ENCODE measurements at regions not wholly inside any gene's neighbourhood (a gene's known extent, or its start where the extent isn't known, plus 50 kb on each side); places are given as distances from the start of the nearest gene placed in this dataset.

DNA sequence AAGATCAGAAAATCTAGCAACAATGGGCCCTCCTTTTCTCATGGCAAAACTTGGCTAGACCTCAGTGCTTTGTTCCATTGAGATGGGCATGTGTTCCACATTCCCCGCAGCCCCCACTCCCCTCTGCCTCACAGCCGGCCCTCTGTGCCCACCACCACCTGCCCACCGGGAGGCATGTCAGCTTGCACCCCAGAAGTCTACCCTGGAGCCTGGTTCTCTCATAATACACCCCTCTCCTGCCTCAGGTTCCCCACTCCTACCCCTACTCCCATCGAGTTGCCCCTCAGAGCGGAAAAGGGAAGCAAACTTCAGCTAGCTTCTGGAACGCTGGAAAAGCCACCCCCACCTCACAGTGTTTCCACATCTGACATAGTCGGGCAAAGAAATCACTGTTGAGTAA, 219.0 kb downstream of the ANAPC1 start:
- Histone ChIP-seq H2AFZ (ENCODE audit: low read length) (no peak overlapping the region), H3K27ac (ENCODE audit: insufficient read length, low read depth, low read length) (no peak overlapping the region), H3K79me1 (ENCODE audit: insufficient read depth, low read depth, low read length, poor library complexity, severe bottlenecking) (no peaks in the 10 kb centered on the region), H2AK5ac (ENCODE audit: insufficient read length, low read length) (no peak overlapping the region), H3K18ac (ENCODE audit: insufficient read length, low read depth, low read length) (no peak overlapping the region), H3K23ac (ENCODE audit: insufficient read length, low read depth, low read length) (no peak overlapping the region), H3K4me2 (ENCODE audit: insufficient read depth, insufficient read length, low read length) (no peak overlapping the region), H3K9me3 (ENCODE audit: control insufficient read depth, low read depth, low read length) (peaks cover 7% of the 10 kb centered on the region), H3K4ac (ENCODE audit: low read depth, low read length) (no peak overlapping the region), H2BK15ac (ENCODE audit: low read depth, low read length) (no peak overlapping the region), H2BK5ac (ENCODE audit: insufficient read length, low read length) (no peak overlapping the region), H3K4me1 (ENCODE audit: insufficient read depth, low read length) (no peaks in the 10 kb centered on the region; the same call in 1 of the 2 replicates), H3K56ac (ENCODE audit: insufficient read length, low read depth, low read length) (no peak overlapping the region), H3K14ac (ENCODE audit: insufficient read depth, low read length) (no peak overlapping the region), H4K20me1 (ENCODE audit: control insufficient read depth, insufficient read depth, insufficient read length) (no peaks in the 10 kb centered on the region), H4K91ac (ENCODE audit: insufficient read length, low read depth, low read length) (no peak overlapping the region), H3K27me3 (ENCODE audit: insufficient read depth, low read length) (no peaks in the 10 kb centered on the region), H3T11ph (ENCODE audit: low read length) (no peak overlapping the region), H3K9ac (ENCODE audit: extremely low read depth, insufficient read length, low read length) (no peak overlapping the region), H3K23me2 (ENCODE audit: insufficient read length, low read depth, low read length, poor library complexity, severe bottlenecking) (no peaks in the 10 kb centered on the region), H2BK120ac (ENCODE audit: low read depth, low read length, poor library complexity, severe bottlenecking) (no peak overlapping the region), H4K8ac (replicated peaks; ENCODE audit: insufficient read length, low read depth, low read length) (no peak overlapping the region), H2BK12ac (ENCODE audit: insufficient read length, low read depth, low read length) (no peak overlapping the region), H3K79me2 (ENCODE audit: insufficient read depth, low read length) (no peaks in the 10 kb centered on the region), H2BK20ac (ENCODE audit: low read depth, low read length, poor library complexity, severe bottlenecking) (no peak overlapping the region), H4K5ac (ENCODE audit: insufficient read length, low read depth, low read length) (no peak overlapping the region)
- DNase-seq, result no peak
- no peak for TF ChIP-seq CTCF (conservative IDR thresholded peaks at IDR 0.05)
- H3K27me3 Mint-ChIP-seq (ENCODE audit: low read depth), result no peaks in the 10 kb centered on the region; the same call in 1 of the 2 replicates
- H3K9me3 Mint-ChIP-seq, result peaks cover 10 to 13% of the 10 kb centered on the region in 2 experiments
- no peak overlapping the region for H3K27ac Mint-ChIP-seq
- H3K4me1 Mint-ChIP-seq, result peaks cover 4 to 7% of the 10 kb centered on the region in 2 experiments
- H3K4me3 Mint-ChIP-seq, result no peak overlapping the region
- H3K36me3 Mint-ChIP-seq (ENCODE audit: insufficient read depth in 1 of 3, low read depth in 3 of 3), result peaks cover 4 to 15% (median 14%) of the 10 kb centered on the region in 3 experiments; a peak in 6 of 7 replicates
- no CpG with 5 or more reads among the region's 7 CpGs for WGBS (ENCODE audit: extremely low coverage, insufficient read length, low lambda C conversion rate)

Measured in H9 (cell line).